ENCODE measurements at regions not wholly inside any gene's neighbourhood (a gene's known extent, or its start where the extent isn't known, plus 50 kb on each side); places are given as distances from the start of the nearest gene placed in this dataset.

DNA sequence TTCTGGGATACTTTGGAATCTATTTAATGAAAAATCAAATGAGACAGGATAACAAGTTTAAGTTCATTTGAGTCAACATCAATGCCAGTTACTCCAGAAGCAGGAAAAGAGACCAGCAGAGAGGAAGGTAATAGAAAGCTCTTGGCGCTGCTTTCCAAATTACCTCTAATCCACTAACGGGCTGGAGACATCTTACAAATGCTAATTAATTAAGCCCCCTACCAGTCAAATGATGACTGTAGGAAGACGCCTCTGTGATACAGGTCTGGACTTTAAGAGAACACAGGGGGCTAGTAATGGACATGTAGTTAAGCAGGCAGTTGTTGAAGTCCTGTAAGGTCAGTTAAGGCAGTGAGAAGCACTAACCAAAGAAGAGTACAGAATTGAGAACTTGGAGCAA is 65.3 kb upstream of the HTR4 start:
- intact Hi-C loops (cut with DNase I), result no loop called here
- TF ChIP-seq, protein P1, sequence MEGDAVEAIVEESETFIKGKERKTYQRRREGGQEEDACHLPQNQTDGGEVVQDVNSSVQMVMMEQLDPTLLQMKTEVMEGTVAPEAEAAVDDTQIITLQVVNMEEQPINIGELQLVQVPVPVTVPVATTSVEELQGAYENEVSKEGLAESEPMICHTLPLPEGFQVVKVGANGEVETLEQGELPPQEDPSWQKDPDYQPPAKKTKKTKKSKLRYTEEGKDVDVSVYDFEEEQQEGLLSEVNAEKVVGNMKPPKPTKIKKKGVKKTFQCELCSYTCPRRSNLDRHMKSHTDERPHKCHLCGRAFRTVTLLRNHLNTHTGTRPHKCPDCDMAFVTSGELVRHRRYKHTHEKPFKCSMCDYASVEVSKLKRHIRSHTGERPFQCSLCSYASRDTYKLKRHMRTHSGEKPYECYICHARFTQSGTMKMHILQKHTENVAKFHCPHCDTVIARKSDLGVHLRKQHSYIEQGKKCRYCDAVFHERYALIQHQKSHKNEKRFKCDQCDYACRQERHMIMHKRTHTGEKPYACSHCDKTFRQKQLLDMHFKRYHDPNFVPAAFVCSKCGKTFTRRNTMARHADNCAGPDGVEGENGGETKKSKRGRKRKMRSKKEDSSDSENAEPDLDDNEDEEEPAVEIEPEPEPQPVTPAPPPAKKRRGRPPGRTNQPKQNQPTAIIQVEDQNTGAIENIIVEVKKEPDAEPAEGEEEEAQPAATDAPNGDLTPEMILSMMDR (IDR thresholded peaks at IDR 0.05), result no peak
- H3K4me1 ChIP-seq, result no peaks in the 10 kb centered on the region
- no peak overlapping the region for H3K27ac ChIP-seq
- peaks cover 0 to 2% (median 0%) of the 10 kb centered on the region in 3 donors for H3K27me3 ChIP-seq (ENCODE audit: insufficient read depth in 3 of 3, low read length in 2 of 3)
- no peak for ATAC-seq
- H3K4me3 ChIP-seq, result no peak overlapping the region
- H3K9me3 ChIP-seq, result no peaks in the 10 kb centered on the region
- no peak for DNase-seq
- 43 to 49% (median 44%) methylated on average over 3 of the region's 3 CpGs for WGBS, 3 donors
- no peaks in the 10 kb centered on the region for H3K36me3 ChIP-seq (ENCODE audit: insufficient read depth in 1 of 2, low read depth in 1 of 2)

DNA sequence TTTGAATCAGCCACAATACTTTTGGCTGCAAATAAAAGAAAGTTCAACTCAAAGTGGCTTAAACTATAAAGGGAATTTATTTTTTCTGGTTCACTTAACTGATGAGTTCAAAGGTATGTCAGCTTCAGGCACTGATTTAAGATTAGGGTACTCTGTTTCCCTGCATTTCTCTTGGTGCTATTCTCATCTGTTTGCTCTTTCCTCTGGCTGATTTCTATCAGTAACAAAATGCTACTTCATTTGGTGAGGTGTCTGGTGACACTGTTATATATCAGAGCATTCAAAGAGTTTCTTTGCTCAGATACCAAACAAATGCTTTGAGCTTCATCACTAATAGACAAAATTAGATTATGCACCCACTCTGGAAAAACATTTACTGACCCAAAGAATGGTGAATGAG is 65.9 kb upstream of the HTR4 start:
- peaks cover 0 to 2% (median 0%) of the 10 kb centered on the region in 3 donors for H3K27me3 ChIP-seq (ENCODE audit: insufficient read depth in 3 of 3, low read length in 2 of 3)
- intact Hi-C loops (cut with DNase I), result no loop called here
- H3K27ac ChIP-seq, result no peak overlapping the region

DNA sequence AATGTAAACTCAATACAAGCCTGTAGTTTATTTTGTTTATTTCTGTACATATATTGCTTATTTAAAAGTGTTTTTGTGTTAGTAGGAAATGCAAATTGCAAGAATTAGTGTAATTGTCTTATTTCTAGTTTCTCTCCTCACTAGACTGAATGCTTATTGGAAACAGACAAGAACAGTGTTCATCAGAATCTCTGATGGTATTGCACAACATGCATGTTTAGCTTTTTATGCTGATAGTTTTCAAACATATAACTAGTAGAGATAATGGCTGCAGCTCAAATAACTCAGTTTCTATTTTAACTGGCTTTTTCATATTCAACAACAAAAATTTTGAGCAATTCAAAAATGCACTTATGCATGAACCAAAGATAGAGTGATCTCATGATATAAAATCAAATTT is 68.8 kb upstream of the HTR4 start:
- no peak for DNase-seq
- no peaks in the 10 kb centered on the region for H3K9me3 ChIP-seq
- no peak overlapping the region for H3K27ac ChIP-seq
- ATAC-seq, result no peak
- peaks cover 0 to 6% (median 0%) of the 10 kb centered on the region in 3 donors for H3K27me3 ChIP-seq (ENCODE audit: insufficient read depth in 3 of 3, low read length in 2 of 3)
- H3K4me1 ChIP-seq, result no peaks in the 10 kb centered on the region
- no peak overlapping the region for H3K4me3 ChIP-seq
- TF ChIP-seq, protein P1 (IDR thresholded peaks at IDR 0.05), result no peak
- no peaks in the 10 kb centered on the region for H3K36me3 ChIP-seq (ENCODE audit: insufficient read depth in 1 of 2, low read depth in 1 of 2)
- intact Hi-C loops (cut with DNase I), result no loop called here

More for the DNA sequence above, 65.9 kb upstream of the HTR4 start:
- TF ChIP-seq, protein P1 (IDR thresholded peaks at IDR 0.05), result no peak
- no peak for DNase-seq
- ATAC-seq, result no peak
- Histone ChIP-seq H3K4me3 (no peak overlapping the region), H3K36me3 (ENCODE audit: insufficient read depth in 1 of 2, low read depth in 1 of 2) (no peaks in the 10 kb centered on the region), H3K9me3 (no peaks in the 10 kb centered on the region), H3K4me1 (no peaks in the 10 kb centered on the region)

DNA sequence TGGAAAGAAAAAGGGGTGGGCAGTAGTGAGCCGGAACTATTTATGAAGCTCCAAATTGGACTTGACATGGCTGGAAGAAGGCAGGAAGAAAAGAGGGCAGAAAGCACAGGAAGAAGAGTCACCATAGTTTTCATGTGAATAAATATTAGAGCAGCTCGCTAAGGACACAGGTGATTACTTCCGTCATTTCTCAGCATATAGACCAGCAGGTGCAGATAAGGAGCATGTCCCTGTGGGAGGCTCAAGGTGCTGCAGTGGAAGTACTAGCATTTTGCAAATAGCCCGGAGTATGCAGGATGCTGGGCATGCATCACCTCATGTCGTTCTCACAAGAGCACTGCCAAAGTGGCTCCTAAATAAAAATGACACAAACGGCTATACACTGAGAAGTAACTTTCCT is 71.3 kb upstream of the HTR4 start:
- Histone ChIP-seq H3K27me3 (ENCODE audit: insufficient read depth in 3 of 3, low read length in 2 of 3) (peaks cover 0 to 6% (median 0%) of the 10 kb centered on the region in 3 donors), H3K4me3 (no peak overlapping the region), H3K36me3 (ENCODE audit: insufficient read depth in 1 of 2, low read depth in 1 of 2) (no peaks in the 10 kb centered on the region), H3K4me1 (no peaks in the 10 kb centered on the region), H3K9me3 (no peaks in the 10 kb centered on the region), H3K27ac (no peak overlapping the region)
- no peak for ATAC-seq
- no peak for DNase-seq
- intact Hi-C loops (cut with DNase I), result no loop called here
- 68 to 71% (median 70%) methylated on average over 6 of the region's 6 CpGs for WGBS, 3 donors
- TF ChIP-seq, protein P1 (IDR thresholded peaks at IDR 0.05), result no peak

DNA sequence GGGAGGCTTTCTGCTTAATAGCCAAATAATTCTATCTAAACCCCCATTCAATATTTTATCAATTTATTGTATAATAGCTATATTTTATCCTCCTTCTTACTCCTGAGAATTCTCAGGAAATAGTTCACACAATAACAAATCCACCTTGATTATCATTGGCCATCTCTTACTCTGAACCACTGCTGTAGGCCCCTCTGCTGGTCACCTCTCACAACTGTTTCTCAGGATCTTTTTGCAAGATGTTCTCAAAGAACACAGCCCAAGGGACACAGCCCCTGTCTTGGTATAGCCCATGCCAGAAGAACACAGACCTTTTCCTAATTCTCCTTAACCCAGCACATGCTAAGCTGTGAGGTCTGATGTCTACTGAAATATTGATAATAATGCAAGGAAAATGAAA is 74.9 kb upstream of the HTR4 start:
- peaks cover 0 to 3% (median 0%) of the 10 kb centered on the region in 3 donors for H3K27me3 ChIP-seq (ENCODE audit: insufficient read depth in 3 of 3, low read length in 2 of 3)
- intact Hi-C loops (cut with DNase I), result no loop called here

More for the DNA sequence above, 74.9 kb upstream of the HTR4 start:
- Histone ChIP-seq H3K4me3 (no peak overlapping the region), H3K9me3 (no peaks in the 10 kb centered on the region), H3K27ac (no peak overlapping the region), H3K36me3 (ENCODE audit: insufficient read depth in 1 of 2, low read depth in 1 of 2) (no peaks in the 10 kb centered on the region), H3K4me1 (no peaks in the 10 kb centered on the region)
- TF ChIP-seq, protein P1 (IDR thresholded peaks at IDR 0.05), result no peak
- ATAC-seq (no peak), DNase-seq (no peak)
